ENCODE measurements at regions not wholly inside any gene's neighbourhood (a gene's known extent, or its start where the extent isn't known, plus 50 kb on each side); places are given as distances from the start of the nearest gene placed in this dataset.

GRCh38 chr4:28106155-28106554 is 1245.5 kb downstream of the STIM2 start:
- TF ChIP-seq POLR2A (IDR thresholded peaks at IDR 0.05), result no peak
- no peak for TF ChIP-seq CTCF (IDR thresholded peaks at IDR 0.05)

Measured in tibial nerve (tissue), 3 donors.